Stomach (tissue), 8 donors: ENCODE measurements at regions not wholly inside any gene's neighbourhood (a gene's known extent, or its start where the extent isn't known, plus 50 kb on each side); places are given as distances from the start of the nearest gene placed in this dataset.

Source experiments
- DNase-seq, 2 donors: peaks; one replicate each; pipeline versions ENCODE4 v3.0.0 to v3.0.0-alpha.2; 2013 to 2019
- H3K27ac ChIP-seq, 5 donors: fragments of 200-600 bp in 4 of 5; sonication (generic) in 4 of 5; one replicate each; pipeline ENCODE4 v1.5.1; 2013 to 2019; ENCODE audit warnings: mild to moderate bottlenecking in 1 of 5, moderate library complexity in 1 of 5
- H3K27me3 ChIP-seq, 3 donors: fragments of 200-600 bp; sonication (generic); one replicate each; pipeline ENCODE4 v1.5.1; 2017 to 2019; ENCODE audit warnings: mixed run types in 1 of 3
- H3K36me3 ChIP-seq, 4 donors: fragments of 200-600 bp; sonication (generic); 1 replicate in 3 of 4; 2 replicates in 1 of 4; pipeline ENCODE4 v1.5.1; 2016 to 2019
- H3K4me1 ChIP-seq, 4 donors: fragments of 200-600 bp; sonication (generic); one replicate each; pipeline ENCODE4 v1.5.1; 2016 to 2019
- H3K4me3 ChIP-seq, 4 donors: fragments of 200-600 bp; sonication (generic) in 3 of 4; one replicate each; pipeline ENCODE4 v1.5.1; 2016 to 2019; ENCODE audit warnings: mild to moderate bottlenecking in 1 of 4
- H3K9me3 ChIP-seq, 4 donors: fragments of 200-600 bp; sonication (generic); one replicate each; pipeline ENCODE4 v1.5.1; 2016 to 2019
- CTCF ChIP-seq, 7 experiments: fragments of 450-650 bp in 4 of 7; fragments of 200-600 bp in 3 of 7; sonication (generic) in 3 of 7; IDR thresholded peaks; one replicate each; pipeline ENCODE4 v1.5.1; 2016 to 2019; ENCODE audit warnings: antibody characterized with exemption in 7 of 7, control low read depth in 2 of 7, mild to moderate bottlenecking in 1 of 7
- EP300 ChIP-seq: sonication (generic); formaldehyde crosslinking; IDR thresholded peaks from one replicate; pipeline ENCODE4 v1.6.1; 2017; ENCODE audit warnings: antibody characterized with exemption
- POLR2A ChIP-seq, 4 donors: fragments of 450-650 bp; IDR thresholded peaks; one replicate each; pipeline ENCODE4 v1.6.1; 2016; ENCODE audit warnings: antibody characterized with exemption in 4 of 4, control low read depth in 2 of 4, mild to moderate bottlenecking in 1 of 4, moderate library complexity in 1 of 4
- POLR2AphosphoS5 ChIP-seq, 3 donors: sonication (generic); formaldehyde crosslinking; IDR thresholded peaks; one replicate each; pipeline ENCODE4 v1.6.1; 2016; ENCODE audit warnings: antibody characterized with exemption in 3 of 3
- WGBS, 5 donors: extraction: QIAGEN DNeasy Blood & Tissue Kit in 3 of 5; methylation state at CpG; one replicate each; pipeline versions ENCODE4 v1.1.5 to v1.1.7; 2013 to 2018; 5-methylcytosine and 5-hydroxymethylcytosine counted together
- intact Hi-C: fragments of 100-400 bp; cut with DNase I; formaldehyde crosslinking; loops from one replicate; pipeline ENCODE4 v1.15.1; 2023; ENCODE audit warnings: low total_unique reads
- donor health status: healthy with polysubstance abuse.
- donor health status: Bipolar disorder and iron deficiency.
- donor health status: healthy.

DNA sequence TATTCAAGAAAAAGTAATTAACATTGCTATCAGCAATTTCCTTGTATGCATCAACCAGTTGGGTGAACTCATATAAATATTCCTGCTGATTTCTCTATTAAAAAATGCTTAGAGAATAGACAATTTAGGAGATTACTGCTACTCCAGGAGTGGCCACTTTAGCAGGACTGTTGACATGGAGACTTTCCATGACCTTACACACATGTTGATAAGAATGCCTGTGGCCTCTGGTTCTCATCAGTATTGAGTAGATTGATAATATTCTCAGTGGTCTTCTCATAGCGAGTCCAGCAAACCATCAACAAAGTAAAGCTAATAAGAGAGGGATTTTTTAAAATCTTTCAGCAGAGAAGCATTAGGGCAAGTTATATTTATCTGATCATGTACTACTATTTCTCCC lies 208.4 kb upstream of the MARCKS start:
- intact Hi-C loops: no loop called here
- H3K27me3 ChIP-seq: no peaks in the 10 kb centered on the region
- 25 to 81% (median 53%) methylated on average over 1 of the region's 1 CpG for WGBS, 5 donors
- peaks cover 26 to 46% (median 31%) of the 10 kb centered on the region in 4 donors for H3K4me1 ChIP-seq
- H3K9me3 ChIP-seq: no peaks in the 10 kb centered on the region
- no peak overlapping the region for H3K4me3 ChIP-seq
- no peak for DNase-seq
- peak overlapping the region in 4 of 5 donors; percentile 25 to 79 (median 52) for H3K27ac ChIP-seq
- TF ChIP-seq CTCF (IDR thresholded peaks at IDR 0.05): no peak
- no peak for TF ChIP-seq POLR2A (IDR thresholded peaks at IDR 0.05)
- no peak for TF ChIP-seq POLR2AphosphoS5 (IDR thresholded peaks at IDR 0.05)
- no peak for TF ChIP-seq EP300
- no peaks in the 10 kb centered on the region for H3K36me3 ChIP-seq

- H3K27ac ChIP-seq: peak overlapping the region in 4 of 5 donors; percentile 25 to 79 (median 52)
- peak in 1 of 2 donors; percentile 46 for DNase-seq
- peaks cover 23 to 46% (median 28%) of the 10 kb centered on the region in 4 donors for H3K4me1 ChIP-seq
- intact Hi-C loops: no loop called here
- H3K9me3 ChIP-seq: no peaks in the 10 kb centered on the region
- WGBS, 5 donors: 18 to 41% (median 29%) methylated on average over 6 of the region's 6 CpGs
- no peaks in the 10 kb centered on the region for H3K27me3 ChIP-seq
- no peaks in the 10 kb centered on the region for H3K36me3 ChIP-seq
- H3K4me3 ChIP-seq: no peak overlapping the region
- TF ChIP-seq CTCF (IDR thresholded peaks at IDR 0.05) (no peak), POLR2AphosphoS5 (IDR thresholded peaks at IDR 0.05) (peak in 2 of 3 donors; percentile 8 to 25)
These were observed 207.9 kb upstream of the MARCKS start for GRCh38 chr6:113649276-113649675.

DNA sequence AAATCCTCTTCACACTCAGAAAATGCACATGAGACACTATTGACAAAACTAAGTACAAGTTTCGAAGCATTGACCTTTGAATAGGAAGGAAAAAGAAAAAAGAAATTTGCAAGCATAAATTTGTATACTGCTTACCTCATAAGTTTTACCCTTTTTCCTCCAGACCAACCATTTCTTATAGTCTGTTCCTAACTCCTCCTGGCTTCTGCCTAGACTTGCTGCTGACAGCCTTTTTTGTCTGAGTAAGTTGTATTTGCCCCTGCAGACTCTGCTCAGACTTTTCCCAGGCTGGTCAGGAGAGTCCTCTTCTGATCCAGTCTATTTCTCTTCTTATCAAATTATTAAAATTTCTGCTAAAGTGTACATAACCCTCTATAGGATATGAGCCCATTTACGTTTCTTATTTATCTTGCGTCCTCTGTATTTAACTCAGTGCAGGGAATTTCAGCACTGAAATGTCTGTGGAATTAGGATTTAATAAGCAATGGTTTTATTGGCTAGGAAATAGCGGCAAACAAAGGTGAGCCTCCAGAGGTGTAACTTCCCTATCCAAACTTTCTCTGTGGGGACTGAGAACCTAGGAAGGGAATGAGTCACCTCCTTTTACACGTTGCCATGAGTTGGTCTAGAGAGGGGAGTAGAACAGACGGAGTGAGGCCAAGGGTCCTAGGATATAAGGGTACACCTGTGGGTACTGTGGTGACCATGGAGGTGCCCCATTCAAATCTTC lies 207.1 kb upstream of the MARCKS start:
- DNase-seq: no peak
- Histone ChIP-seq H3K9me3 (no peaks in the 10 kb centered on the region), H3K4me1 (peaks cover 21 to 45% (median 28%) of the 10 kb centered on the region in 4 donors), H3K27me3 (no peaks in the 10 kb centered on the region), H3K36me3 (no peaks in the 10 kb centered on the region), H3K27ac (peak overlapping the region in 4 of 5 donors; percentile 25 to 79 (median 52)), H3K4me3 (no peak overlapping the region)
- no peak for TF ChIP-seq POLR2A (IDR thresholded peaks at IDR 0.05)
- TF ChIP-seq CTCF (IDR thresholded peaks at IDR 0.05): no peak
- no peak for TF ChIP-seq EP300
- no peak for TF ChIP-seq POLR2AphosphoS5 (IDR thresholded peaks at IDR 0.05)
- intact Hi-C loops: no loop called here
- 40 to 57% (median 49%) methylated on average over 6 of the region's 6 CpGs for WGBS, 5 donors

GRCh38 chr6:113650610-113650979 lies 206.6 kb upstream of the MARCKS start:
- Histone ChIP-seq H3K4me3 (no peak overlapping the region), H3K9me3 (no peaks in the 10 kb centered on the region), H3K27me3 (no peaks in the 10 kb centered on the region), H3K36me3 (no peaks in the 10 kb centered on the region), H3K4me1 (peaks cover 17 to 39% (median 26%) of the 10 kb centered on the region in 4 donors), H3K27ac (peak overlapping the region in 2 of 5 donors; percentile 65 to 79)
- 83 to 93% (median 89%) methylated on average over 7 to 8 of the region's 8 CpGs for whole genome bisulfite sequencing, 5 donors
- no peak for DNase-seq
- intact Hi-C loops: no loop called here
- TF ChIP-seq POLR2AphosphoS5 (IDR thresholded peaks at IDR 0.05): no peak
- TF ChIP-seq EP300: no peak
- TF ChIP-seq CTCF (IDR thresholded peaks at IDR 0.05): no peak
- TF ChIP-seq POLR2A (IDR thresholded peaks at IDR 0.05): no peak
